ENCODE measurements at regions not wholly inside any gene's neighbourhood (a gene's known extent, or its start where the extent isn't known, plus 50 kb on each side); places are given as distances from the start of the nearest gene placed in this dataset.
"Not testable (repeated sequence)": the region's sequence is repeated elsewhere in the genome, so short reads cannot be mapped to it uniquely, and the experiment has no call there.

GRCh38 chr5:91638010-91638409 lies 254.9 kb upstream of the ARRDC3 start:
- DNase-seq: no peak

GRCh38 chr5:91635950-91636734 lies 253.0 kb upstream of the ARRDC3 start:
- no peak for DNase-seq

- DNase-seq: no peak
These were observed 249.8 kb upstream of the ARRDC3 start for GRCh38 chr5:91632871-91633270.

- DNase-seq: no peak
These were observed 228.6 kb upstream of the ARRDC3 start for GRCh38 chr5:91611746-91612145.

- no peak for DNase-seq
These were observed 224.6 kb upstream of the ARRDC3 start for GRCh38 chr5:91607675-91608074.

GRCh38 chr5:91599863-91600262 lies 216.7 kb upstream of the ARRDC3 start:
- DNase-seq: no peak

- DNase-seq: no peak
These were observed 215.1 kb upstream of the ARRDC3 start for GRCh38 chr5:91598216-91598615.

- DNase-seq: no peak
These were observed 212.3 kb upstream of the ARRDC3 start for GRCh38 chr5:91595424-91595823.

- DNase-seq: no peak
These were observed 208.0 kb upstream of the ARRDC3 start for GRCh38 chr5:91591076-91591475.

- DNase-seq: no peak
These were observed 203.1 kb upstream of the ARRDC3 start for GRCh38 chr5:91586232-91586631.

GRCh38 chr5:91584352-91584751 lies 201.2 kb upstream of the ARRDC3 start:
- no peak for DNase-seq

GRCh38 chr5:91566012-91566411 lies 182.9 kb upstream of the ARRDC3 start:
- DNase-seq: not testable (repeated sequence)

GRCh38 chr5:91562922-91563321 lies 179.8 kb upstream of the ARRDC3 start:
- DNase-seq: no peak

GRCh38 chr5:91541696-91542095 lies 158.6 kb upstream of the ARRDC3 start:
- DNase-seq: no peak

- DNase-seq: no peak
These were observed 155.1 kb upstream of the ARRDC3 start for GRCh38 chr5:91538179-91538578.

- no peak for DNase-seq
These were observed 152.4 kb upstream of the ARRDC3 start for GRCh38 chr5:91535499-91535898.

GRCh38 chr5:91534332-91534731 lies 151.2 kb upstream of the ARRDC3 start:
- no peak for DNase-seq

- DNase-seq: no peak
These were observed 149.7 kb upstream of the ARRDC3 start for GRCh38 chr5:91532779-91533178.

- DNase-seq: no peak
These were observed 149.2 kb upstream of the ARRDC3 start for GRCh38 chr5:91532281-91532680.

- DNase-seq: no peak
These were observed 145.7 kb upstream of the ARRDC3 start for GRCh38 chr5:91528831-91529230.

GRCh38 chr5:91521785-91522184 lies 138.7 kb upstream of the ARRDC3 start:
- DNase-seq: no peak

GRCh38 chr5:91521334-91521733 lies 138.2 kb upstream of the ARRDC3 start:
- no peak for DNase-seq

GRCh38 chr5:91514400-91514799 lies 131.3 kb upstream of the ARRDC3 start:
- no peak for DNase-seq

- no peak for DNase-seq
These were observed 120.2 kb upstream of the ARRDC3 start for GRCh38 chr5:91503321-91503720.

GRCh38 chr5:91500758-91501157 lies 117.6 kb upstream of the ARRDC3 start:
- DNase-seq: no peak
